ENCODE measurements at regions not wholly inside any gene's neighbourhood (a gene's known extent, or its start where the extent isn't known, plus 50 kb on each side); places are given as distances from the start of the nearest gene placed in this dataset.

DNA sequence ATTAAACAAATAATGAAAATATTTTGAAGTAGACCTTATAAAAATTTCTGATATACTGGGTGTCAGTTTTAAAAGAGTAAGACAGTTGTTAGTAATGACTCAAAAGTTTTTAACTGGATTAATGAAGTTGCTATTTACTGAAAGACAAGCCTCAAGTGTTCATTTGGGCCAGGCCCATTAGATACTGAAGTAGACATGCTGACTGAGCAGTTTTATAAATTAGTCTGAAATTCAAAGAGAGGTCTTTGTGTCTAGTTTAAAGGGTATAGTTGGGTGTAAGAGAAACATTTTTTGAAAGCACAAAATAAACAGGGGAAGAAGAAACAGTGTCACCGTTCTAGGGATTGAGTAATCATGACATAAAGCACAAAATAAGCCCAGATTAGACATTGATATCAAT is 1577.2 kb downstream of the AMY1C start:
- DNase-seq (ENCODE audit: low read depth): no peak
- no peak for TF ChIP-seq CTCF (IDR thresholded peaks at IDR 0.05; ENCODE audit: insufficient read depth, low read depth, low read length, missing control alignments)
- no peak overlapping the region for H3K4me3 ChIP-seq (ENCODE audit: low read depth, low read length)

DNA sequence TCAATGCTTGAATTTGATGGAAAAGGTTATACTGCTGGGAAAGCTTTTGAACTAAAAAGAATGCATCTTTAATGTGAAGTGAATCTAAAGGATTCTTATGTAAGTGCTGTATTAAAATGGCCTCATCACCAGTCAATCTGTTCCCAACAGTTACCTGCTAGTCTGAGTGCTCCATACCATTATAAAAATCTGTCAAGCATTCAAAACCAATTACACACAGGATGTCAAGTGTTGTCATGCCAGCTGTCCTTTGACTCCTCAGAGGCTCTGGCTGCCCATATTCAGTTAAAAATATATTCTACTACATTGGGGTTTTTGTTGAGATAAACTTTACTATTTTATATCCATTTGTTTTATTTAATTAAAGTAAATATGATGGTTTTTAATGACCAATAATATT is 1587.7 kb downstream of the AMY1C start:
- no peak for DNase-seq (ENCODE audit: low read depth)

GRCh38 chr1:105343317-105343716 is 1593.6 kb downstream of the AMY1C start:
- no peak for TF ChIP-seq CTCF (IDR thresholded peaks at IDR 0.05; ENCODE audit: insufficient read depth, low read depth, low read length, missing control alignments)
- no peak for DNase-seq (ENCODE audit: low read depth)
- H3K4me3 ChIP-seq (ENCODE audit: low read depth, low read length): no peak overlapping the region

More for the DNA sequence above, 1587.7 kb downstream of the AMY1C start:
- no peak overlapping the region for H3K4me3 ChIP-seq (ENCODE audit: low read depth, low read length)
- TF ChIP-seq CTCF (IDR thresholded peaks at IDR 0.05; ENCODE audit: insufficient read depth, low read depth, low read length, missing control alignments): no peak

DNA sequence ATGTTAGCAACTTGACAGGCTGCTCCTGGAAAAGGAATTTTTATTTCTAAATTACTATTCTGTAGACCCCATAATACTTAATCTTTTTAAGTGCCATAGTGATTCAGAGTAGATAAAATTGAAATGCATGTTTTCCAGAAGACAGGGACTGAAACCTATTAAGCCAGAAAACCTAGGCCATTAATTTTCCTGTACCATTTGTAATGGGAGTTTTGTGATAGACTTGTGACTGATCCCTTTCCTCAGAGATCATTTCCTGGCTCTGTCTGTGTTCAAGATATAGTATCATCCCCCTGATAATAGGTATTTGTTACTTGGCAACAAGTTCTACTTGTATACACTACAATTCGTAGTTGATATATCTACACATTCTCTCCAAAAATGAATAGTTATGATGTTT is 1609.8 kb downstream of the AMY1C start:
- no peak for TF ChIP-seq CTCF (IDR thresholded peaks at IDR 0.05; ENCODE audit: insufficient read depth, low read depth, low read length, missing control alignments)
- H3K4me3 ChIP-seq (ENCODE audit: low read depth, low read length): no peak overlapping the region
- no peak for DNase-seq (ENCODE audit: low read depth)

GRCh38 chr1:105362438-105362837 is 1612.7 kb downstream of the AMY1C start:
- DNase-seq (ENCODE audit: low read depth): no peak
- no peak for TF ChIP-seq CTCF (IDR thresholded peaks at IDR 0.05; ENCODE audit: insufficient read depth, low read depth, low read length, missing control alignments)
- H3K4me3 ChIP-seq (ENCODE audit: low read depth, low read length): no peak overlapping the region

GRCh38 chr1:105368446-105368845 is 1618.7 kb downstream of the AMY1C start:
- no peak for DNase-seq (ENCODE audit: low read depth)
- no peak for TF ChIP-seq CTCF (IDR thresholded peaks at IDR 0.05; ENCODE audit: insufficient read depth, low read depth, low read length, missing control alignments)
- H3K4me3 ChIP-seq (ENCODE audit: low read depth, low read length): no peak overlapping the region

GRCh38 chr1:105373681-105374080 is 1624.0 kb downstream of the AMY1C start:
- no peak for TF ChIP-seq CTCF (IDR thresholded peaks at IDR 0.05; ENCODE audit: insufficient read depth, low read depth, low read length, missing control alignments)
- DNase-seq (ENCODE audit: low read depth): no peak
- no peak overlapping the region for H3K4me3 ChIP-seq (ENCODE audit: low read depth, low read length)

All from GM12865 (cell line).